ENCODE measurements at regions not wholly inside any gene's neighbourhood (a gene's known extent, or its start where the extent isn't known, plus 50 kb on each side); places are given as distances from the start of the nearest gene placed in this dataset.

GRCh38 chr5:167208911-167209310 lies 1082.5 kb upstream of the WWC1 start:
- H3K4me3 ChIP-seq (ENCODE audit: low read length): no peak overlapping the region
- no peaks in the 10 kb centered on the region for H3K36me3 ChIP-seq (ENCODE audit: insufficient read depth, low read length)
- H3K4me2 ChIP-seq (ENCODE audit: low read length): no peak overlapping the region
- H3K27ac ChIP-seq (ENCODE audit: low read length): no peak overlapping the region
- no peaks in the 10 kb centered on the region for H3K9me3 ChIP-seq (ENCODE audit: low read length)
- no peaks in the 10 kb centered on the region for H3K79me2 ChIP-seq (replicated peaks; ENCODE audit: insufficient read depth, low read length)
- TF ChIP-seq TAF1 (IDR thresholded peaks at IDR 0.05; ENCODE audit: low read depth) (no peak), MXI1 (conservative IDR thresholded peaks at IDR 0.05; ENCODE audit: poor library complexity, severe bottlenecking) (no peak), SMC3 (conservative IDR thresholded peaks at IDR 0.05; ENCODE audit: poor library complexity) (no peak), EZH2 (IDR thresholded peaks at IDR 0.05; ENCODE audit: borderline replicate concordance, insufficient read depth, low read length, poor library complexity, severe bottlenecking) (no peak), CTCF (IDR thresholded peaks at IDR 0.05; ENCODE audit: poor library complexity, severe bottlenecking) (no peak), RAD21 (conservative IDR thresholded peaks at IDR 0.05) (no peak), EP300 (conservative IDR thresholded peaks at IDR 0.05; ENCODE audit: poor library complexity, severe bottlenecking) (no peak)
- H4K20me1 ChIP-seq (ENCODE audit: insufficient read depth): no peaks in the 10 kb centered on the region
- H3K9ac ChIP-seq (ENCODE audit: low read length): no peak overlapping the region
- H3K9me2 ChIP-seq (ENCODE audit: insufficient read depth, low read length): no peaks in the 10 kb centered on the region
- no peak overlapping the region for H2AFZ ChIP-seq (ENCODE audit: low read depth, low read length)
- no peaks in the 10 kb centered on the region for H3K27me3 ChIP-seq (ENCODE audit: insufficient read depth, low read depth, low read length)
- H3F3A ChIP-seq (ENCODE audit: insufficient read depth, low read length, poor library complexity, severe bottlenecking): no peaks in the 10 kb centered on the region

GRCh38 chr5:167217097-167217743 lies 1074.2 kb upstream of the WWC1 start:
- H3K4me2 ChIP-seq (ENCODE audit: low read length): no peak overlapping the region
- H3K9me3 ChIP-seq (ENCODE audit: low read length): no peaks in the 10 kb centered on the region
- H3K27me3 ChIP-seq (ENCODE audit: insufficient read depth, low read depth, low read length): no peaks in the 10 kb centered on the region
- no peaks in the 10 kb centered on the region for H3K36me3 ChIP-seq (ENCODE audit: insufficient read depth, low read length)
- no peak overlapping the region for H3K27ac ChIP-seq (ENCODE audit: low read length)
- H3K79me2 ChIP-seq (replicated peaks; ENCODE audit: insufficient read depth, low read length): no peaks in the 10 kb centered on the region
- H2AFZ ChIP-seq (ENCODE audit: low read depth, low read length): no peak overlapping the region
- TF ChIP-seq EP300 (conservative IDR thresholded peaks at IDR 0.05; ENCODE audit: poor library complexity, severe bottlenecking) (no peak), CTCF (IDR thresholded peaks at IDR 0.05; ENCODE audit: poor library complexity, severe bottlenecking) (no peak), POLR2AphosphoS5 (IDR thresholded peaks at IDR 0.05) (no peak), REST (IDR thresholded peaks at IDR 0.05; ENCODE audit: borderline replicate concordance) (no peak), SMC3 (conservative IDR thresholded peaks at IDR 0.05; ENCODE audit: poor library complexity) (no peak), MXI1 (conservative IDR thresholded peaks at IDR 0.05; ENCODE audit: poor library complexity, severe bottlenecking) (no peak), EZH2 (IDR thresholded peaks at IDR 0.05; ENCODE audit: borderline replicate concordance, insufficient read depth, low read length, poor library complexity, severe bottlenecking) (no peak), RAD21 (conservative IDR thresholded peaks at IDR 0.05) (no peak), TAF1 (IDR thresholded peaks at IDR 0.05; ENCODE audit: low read depth) (no peak)
- H3K9ac ChIP-seq (ENCODE audit: low read length): no peak overlapping the region
- H3K4me3 ChIP-seq (ENCODE audit: low read length): no peak overlapping the region
- H4K20me1 ChIP-seq (ENCODE audit: insufficient read depth): no peaks in the 10 kb centered on the region
- no peaks in the 10 kb centered on the region for H3F3A ChIP-seq (ENCODE audit: insufficient read depth, low read length, poor library complexity, severe bottlenecking)
- no peaks in the 10 kb centered on the region for H3K9me2 ChIP-seq (ENCODE audit: insufficient read depth, low read length)
